HG03378 (cell line): ENCODE measurements at regions not wholly inside any gene's neighbourhood (a gene's known extent, or its start where the extent isn't known, plus 50 kb on each side); places are given as distances from the start of the nearest gene placed in this dataset.
"Not testable (repeated sequence)": the region's sequence is repeated elsewhere in the genome, so short reads cannot be mapped to it uniquely, and the experiment has no call there.

Experiments
- ATAC-seq: cut with Tn5 transposase; IDR thresholded peaks from one replicate; pipeline ENCODE4 v1.9.1; 2021; ENCODE audit warnings: mild to moderate bottlenecking, moderate library complexity; ENCODE audit not compliant: unreplicated experiment

DNA sequence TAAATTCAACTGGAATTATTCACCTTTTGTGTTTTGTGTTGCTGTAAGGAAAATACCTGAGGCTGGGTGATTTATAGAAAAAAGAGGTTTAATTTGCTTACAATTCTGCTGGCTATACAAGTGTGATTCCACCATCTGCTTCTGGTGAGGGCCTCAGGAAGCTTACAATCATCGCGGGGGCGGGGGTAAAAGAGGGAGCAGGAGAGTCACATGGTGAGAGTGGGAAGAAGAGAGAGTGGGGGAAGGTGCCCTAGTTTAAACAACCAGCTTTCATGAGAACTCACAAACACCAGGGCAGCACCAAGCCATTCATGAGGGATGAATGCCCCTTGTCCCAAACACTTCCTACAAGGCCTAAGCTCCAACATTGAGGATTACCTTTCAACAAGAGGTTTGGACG, 760.7 kb upstream of the PCDH9 start:
- ATAC-seq, result no peak

DNA sequence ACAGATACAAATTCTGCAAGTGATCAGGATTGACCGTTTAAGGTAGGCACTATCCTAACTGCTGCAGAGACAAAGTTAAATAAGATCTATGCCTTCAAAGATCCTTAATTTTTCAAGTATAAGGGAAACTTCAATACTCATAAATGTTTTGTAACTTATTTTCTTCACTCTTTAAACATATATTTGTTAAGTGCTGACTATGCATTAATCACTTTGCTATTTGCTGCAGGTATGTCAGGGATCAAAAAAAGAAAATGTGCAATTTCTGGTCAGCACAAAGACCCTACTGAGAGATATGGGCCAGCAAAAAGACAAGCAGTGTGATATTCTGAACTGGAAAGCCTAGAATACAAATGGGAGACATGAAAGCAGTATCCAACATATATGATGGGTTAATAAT, 756.1 kb upstream of the PCDH9 start:
- no peak for ATAC-seq

DNA sequence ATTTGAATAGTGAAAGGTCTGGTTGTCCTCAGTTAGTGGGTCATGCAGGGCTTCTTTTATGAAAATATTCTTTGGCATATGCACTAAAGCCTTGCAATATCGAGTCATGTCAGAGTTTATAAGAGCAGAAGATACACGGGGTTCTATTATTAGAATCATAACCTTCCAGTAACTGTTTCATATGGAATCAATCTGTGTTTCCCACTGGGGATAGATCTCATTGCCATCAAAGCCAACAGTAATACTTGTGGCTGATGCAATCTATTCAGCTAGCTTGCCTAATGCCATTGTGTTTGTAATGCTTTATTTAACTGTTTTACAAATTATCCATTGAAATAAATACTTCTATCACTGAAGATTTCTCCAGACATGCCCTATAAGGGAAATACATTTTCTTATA, 746.9 kb upstream of the PCDH9 start:
- no peak for ATAC-seq

DNA sequence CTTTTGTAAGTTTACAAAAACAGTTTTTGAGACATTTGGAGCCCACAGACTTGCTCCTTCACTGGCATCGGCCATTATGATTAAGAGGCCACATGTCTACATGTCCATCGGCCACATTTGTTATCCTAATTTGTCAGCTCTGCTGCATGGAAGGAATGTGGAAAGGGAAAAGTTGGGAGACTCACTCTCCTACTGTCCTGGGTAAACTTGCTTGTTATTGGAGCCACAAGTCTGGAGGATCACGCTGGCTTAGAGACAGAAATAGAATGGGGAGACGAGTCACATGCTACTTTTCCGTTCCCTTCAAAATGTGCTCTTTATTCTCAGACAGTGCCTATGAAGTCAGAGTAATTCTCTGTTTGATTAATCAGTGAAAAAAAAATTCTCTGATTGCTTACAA, 741.2 kb upstream of the PCDH9 start:
- ATAC-seq, result no peak

DNA sequence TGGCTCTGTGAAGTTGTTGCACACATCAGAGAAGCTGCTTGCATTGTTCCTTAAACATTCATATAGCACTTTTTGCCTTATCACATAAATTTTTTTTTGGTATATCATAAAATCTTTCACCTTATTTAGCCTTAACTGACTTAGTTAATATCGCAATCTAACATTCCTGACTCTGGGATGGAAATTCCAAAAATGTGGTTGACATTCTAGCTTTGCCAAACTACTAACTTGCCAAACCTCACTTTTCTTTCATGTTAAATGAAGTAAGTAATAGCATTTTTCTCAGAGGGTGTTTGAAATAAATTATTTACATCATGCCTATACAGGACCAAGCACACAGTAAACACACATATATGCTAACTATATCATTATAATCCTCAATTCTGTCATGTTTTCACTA, 736.9 kb upstream of the PCDH9 start:
- ATAC-seq, result no peak

DNA sequence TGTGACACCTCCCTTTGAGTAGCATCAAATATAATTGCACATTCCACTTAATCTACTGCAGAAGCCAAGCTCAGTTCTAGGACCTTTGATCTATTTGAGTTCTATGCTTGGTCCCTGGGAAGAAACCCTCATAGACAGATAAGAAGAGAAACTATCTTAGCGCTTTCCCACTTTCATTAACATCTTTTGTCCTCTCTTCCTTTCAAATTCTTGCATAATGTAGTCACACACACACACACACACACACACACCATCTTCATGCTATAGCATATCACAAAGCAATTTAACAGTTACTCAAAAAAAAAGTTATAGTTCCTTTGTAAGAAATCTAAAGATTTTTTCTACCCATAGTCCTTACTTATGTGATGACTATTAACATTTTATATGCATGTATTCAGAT, 735.9 kb upstream of the PCDH9 start:
- no peak for ATAC-seq

DNA sequence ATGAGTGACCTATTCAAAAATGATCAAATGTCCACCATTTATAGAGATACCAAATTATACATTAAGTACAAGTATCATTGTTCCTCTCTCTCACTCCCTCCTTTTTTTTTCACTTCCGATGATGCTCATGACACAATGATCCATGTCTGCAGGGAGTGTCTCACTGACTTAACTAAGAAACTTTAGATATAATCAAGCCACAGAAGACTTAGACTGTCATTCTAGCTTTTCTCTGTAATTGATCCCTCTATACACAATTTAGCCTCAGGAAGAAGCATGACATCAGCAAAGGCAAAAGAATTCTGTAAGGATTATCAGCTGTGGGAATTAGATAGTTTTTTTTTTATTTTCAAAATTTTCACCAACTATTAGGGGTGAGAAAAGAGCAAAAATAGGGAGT, 734.9 kb upstream of the PCDH9 start:
- no peak for ATAC-seq

DNA sequence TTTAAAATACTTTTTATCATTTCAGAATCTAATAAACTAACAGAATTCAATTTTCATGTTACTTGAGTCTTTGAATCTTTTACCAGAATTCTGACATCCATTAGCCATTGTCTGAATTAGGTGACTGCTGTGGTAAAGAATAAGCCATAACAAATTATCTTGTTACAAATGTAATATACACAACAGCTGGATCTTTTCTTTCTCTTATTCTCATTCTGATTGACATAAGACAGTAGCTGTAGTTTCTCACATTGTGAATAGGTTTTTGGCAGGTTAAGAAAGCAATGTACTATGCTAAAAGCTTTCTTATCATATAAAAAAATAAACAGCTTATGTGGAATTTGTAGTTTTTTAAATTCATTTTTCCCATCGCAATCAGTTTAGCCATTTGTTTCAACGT, 734.0 kb upstream of the PCDH9 start:
- ATAC-seq, result no peak

DNA sequence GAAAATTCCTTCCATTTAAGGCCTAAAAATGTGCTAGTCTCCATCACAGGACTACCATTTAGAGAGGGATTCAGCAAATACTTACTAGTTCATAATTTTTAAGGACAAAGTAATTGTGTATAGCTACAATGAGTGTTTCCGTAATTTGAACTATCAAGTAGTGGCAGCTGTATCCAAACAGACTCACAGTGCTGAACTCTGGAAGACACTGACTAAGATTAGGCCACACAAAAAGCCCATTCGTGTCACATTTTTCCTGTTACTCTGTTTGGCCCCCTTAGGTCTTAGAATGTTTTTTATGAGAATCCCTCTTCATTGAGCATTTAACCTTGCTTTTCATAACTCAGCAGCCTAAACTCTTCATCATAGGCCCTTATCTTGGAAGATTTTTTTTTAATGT, 731.2 kb upstream of the PCDH9 start:
- ATAC-seq, result no peak

DNA sequence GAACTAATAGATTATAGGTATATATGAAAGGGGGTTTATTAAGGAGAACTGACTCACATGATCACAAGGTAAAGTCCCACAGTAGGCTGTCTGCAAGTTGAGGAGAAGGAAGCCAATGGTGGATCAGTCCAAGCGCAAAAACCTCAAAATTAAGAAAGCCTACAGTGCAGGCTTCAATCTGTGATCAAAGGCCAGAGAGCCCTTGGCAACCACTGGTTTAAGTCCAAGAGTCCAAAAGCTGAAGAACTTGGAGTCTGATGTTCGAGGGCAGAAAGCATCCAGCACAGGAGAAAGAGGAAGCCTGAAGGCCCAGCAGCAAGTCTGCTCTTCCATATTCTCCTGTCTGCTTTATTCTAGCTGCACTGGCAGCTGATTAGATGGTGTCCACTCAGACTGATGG, 721.3 kb upstream of the PCDH9 start:
- no peak for ATAC-seq

DNA sequence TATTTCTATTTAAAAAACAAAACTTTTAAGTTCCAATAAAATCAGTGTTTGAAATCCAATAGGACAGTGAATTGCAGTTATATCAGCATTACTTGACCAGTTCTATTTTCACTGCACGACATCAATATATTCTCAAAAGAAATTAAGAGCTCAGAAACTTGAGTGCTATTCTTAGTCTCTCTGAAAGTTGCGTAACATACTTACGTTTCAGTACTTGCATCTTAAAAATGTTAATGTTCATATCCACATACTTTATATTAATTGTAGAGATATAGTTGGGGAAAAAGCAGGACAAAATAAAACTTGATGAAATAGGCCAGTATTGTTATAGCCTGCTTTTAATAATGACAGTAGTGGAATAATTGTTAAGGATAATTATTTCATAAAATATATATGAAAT, 720.5 kb upstream of the PCDH9 start:
- no peak for ATAC-seq

DNA sequence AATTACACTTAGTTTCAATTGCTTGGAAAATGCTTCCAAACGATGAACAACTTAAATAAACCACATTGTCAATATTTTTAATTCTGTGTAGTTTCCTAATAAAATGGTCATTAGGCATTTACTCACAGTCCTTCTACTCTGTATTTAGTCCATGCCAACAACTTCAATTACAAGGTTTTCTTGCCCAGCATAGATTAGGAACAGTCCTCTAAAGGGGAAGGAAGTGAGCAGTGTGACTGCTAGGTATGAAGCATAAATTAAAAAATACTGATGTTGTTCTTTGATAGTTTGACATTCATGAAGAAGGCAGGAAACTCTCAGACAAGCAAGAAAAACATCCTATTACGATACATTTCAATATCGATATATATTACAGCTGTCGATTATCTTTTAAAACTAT, 716.0 kb upstream of the PCDH9 start:
- no peak for ATAC-seq

DNA sequence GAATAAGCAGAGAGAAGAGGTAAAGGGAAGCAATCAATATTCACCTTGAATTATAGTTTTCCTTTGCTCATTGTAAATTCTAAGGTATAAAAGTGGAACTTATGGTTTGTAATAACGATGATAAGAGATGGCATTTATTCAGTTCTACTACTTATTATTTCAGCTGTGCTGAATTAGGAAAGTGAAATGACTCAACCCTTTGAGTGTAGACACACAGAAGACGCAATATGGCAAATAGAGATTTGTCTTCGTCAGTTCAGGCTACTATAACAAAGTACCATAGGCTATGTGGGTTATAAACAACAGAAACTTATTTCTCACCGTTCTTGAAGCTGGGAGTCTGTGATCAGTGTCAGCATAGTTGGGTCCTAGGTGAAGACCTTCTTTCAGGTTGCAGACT, 713.0 kb upstream of the PCDH9 start:
- ATAC-seq, result no peak

DNA sequence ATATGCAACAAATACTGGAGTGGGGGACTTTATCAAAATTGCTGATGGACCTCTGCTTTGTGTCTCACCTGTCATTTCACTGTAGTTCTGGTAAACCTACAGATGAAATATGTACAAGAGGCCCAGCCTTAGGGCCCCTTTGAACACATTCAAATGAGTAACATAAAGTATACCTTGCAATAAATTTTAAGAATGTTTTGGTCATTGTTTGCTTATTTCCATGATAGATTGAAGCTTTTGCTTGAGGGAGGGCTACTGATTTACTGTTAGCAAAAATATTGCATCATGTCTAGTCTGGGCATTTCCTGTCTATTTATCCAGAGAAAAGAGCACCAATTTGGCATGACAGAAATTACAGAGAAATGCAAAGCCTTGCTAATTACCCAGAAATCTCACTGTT, 705.5 kb upstream of the PCDH9 start:
- ATAC-seq, result no peak

DNA sequence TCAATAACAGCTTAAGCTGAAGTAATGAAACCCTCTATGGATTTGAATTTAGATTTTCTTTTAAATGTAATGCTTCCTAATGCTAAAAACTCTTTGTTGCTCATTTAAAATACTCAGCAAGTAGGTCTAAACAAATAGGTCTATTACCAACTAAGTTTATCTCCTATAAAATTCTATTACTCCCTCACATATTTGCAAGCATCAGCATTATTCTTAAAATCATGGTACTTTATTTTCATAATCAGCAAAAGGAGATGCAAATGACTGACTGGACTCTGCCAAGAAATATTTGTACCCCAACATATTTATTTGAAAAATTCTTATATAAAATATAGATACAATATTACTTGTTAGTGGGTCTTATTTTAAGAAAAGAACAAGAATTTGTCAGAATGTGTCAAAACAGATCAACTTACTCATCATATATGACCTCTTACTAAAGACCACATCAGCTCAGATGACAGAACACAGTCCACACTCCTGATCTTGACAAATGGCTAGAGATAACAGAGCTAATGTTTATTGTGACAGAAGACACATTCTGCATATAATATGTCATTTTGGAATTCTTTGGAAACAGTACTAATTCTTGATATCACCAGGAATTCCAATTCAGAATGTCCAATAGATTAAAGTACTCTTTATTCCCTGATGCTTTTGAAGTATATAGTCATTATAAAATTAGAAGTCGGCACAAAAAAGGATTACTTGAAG, 704.6 kb upstream of the PCDH9 start:
- no peak for ATAC-seq

DNA sequence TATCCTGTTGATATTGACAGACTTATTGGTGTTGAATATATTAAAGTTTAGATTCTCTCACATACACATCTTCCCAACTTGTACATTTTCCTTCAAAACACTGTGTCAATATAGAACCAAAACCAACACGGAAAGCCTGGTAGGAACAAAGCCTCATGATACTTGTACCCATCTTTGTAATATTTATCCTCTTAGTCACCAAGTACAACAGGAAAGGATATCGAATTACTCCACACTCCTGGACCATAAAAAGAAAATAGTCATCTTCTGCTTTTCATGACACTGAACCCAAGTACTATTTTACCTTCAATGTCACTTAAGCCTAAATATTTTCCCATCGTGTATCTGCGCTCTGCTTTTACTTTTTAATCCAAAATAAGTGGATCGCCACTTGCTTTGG, 702.9 kb upstream of the PCDH9 start:
- ATAC-seq, result no peak

DNA sequence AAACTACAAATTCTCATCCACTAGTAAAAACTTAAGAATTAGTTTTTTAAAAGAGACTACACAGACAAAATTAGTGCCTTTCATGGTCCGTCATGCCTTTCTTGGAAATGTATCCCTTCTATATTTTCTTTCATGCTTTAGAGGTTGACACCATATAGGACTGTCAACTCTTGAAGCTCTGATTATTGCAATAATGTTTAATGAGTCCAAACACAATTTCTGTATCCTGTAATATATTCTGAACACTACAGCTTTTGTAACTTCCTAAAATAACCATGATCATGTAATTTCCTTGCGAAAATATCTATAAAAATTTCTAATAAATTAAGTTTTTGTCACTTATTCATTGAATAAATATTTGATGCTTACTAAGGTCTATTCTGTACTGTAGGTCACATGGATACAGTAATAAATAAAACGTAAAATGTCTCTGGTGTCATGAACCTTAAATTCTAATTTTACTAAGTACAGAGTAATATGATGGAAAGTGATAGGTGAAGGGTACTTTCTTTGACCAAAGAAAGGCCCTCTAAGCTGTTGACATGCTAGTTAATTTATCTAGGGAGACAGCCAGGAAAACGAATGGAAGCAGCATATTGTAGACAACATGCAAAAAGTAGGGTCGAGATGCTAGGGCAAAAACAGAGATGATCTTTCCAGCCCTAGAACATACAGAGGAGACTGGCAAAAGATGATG, 687.3 kb upstream of the PCDH9 start:
- no peak for ATAC-seq

DNA sequence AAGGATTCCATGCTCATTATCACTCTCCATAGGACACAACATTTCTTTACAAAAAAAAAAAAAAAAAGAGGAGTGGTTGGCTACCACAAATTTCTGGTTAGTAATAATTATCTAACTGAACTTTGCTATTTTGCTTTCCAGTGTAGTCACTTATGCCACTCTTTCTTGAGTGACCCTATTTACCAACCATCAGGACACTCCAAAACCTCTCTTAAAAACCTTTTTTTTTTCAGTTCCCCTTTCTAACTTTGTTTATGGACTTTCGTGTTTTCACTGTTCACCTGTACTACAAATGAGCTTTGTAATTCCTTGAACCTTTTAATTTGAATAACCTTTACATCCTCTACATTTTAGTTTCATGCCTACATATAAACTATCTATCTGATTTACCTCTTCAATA, 686.5 kb upstream of the PCDH9 start:
- no peak for ATAC-seq

DNA sequence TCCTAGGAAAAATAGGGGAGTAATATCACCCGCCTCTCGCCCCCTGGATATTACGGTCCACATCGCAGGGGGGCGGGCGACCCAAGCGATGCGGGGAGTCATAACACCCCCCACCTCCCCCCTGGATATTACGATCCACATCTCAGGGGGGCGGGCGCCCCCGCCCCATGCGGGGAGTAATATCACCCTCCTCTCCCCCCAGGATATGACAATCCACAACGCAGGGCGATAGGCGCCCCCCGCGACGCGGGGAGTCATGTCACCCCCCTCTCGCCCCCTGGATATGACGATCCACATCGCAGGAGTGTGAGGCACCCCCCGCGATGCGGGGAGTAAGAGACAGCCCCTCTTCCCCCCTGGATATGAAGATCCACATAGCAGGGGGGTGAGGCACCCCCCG, 684.4 kb upstream of the PCDH9 start:
- no peak for ATAC-seq

DNA sequence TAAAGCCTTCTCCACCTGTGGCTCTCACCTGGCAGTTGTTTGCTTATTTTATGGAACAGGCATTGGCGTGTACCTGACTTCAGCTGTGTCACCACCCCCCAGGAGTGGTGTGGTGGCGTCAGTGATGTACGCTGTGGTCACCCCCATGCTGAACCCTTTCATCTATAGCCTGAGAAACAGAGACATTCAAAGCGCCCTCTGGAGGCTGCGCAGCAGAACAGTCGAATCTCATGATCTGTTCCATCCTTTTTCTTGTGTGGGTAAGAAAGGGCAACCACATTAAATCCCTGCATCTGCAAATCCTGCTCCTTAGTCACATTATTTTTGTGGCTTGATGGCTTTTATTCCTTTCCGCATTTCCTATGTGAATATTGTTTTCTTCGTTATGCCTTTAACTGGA, 672.8 kb upstream of the PCDH9 start:
- not testable (repeated sequence) for ATAC-seq

DNA sequence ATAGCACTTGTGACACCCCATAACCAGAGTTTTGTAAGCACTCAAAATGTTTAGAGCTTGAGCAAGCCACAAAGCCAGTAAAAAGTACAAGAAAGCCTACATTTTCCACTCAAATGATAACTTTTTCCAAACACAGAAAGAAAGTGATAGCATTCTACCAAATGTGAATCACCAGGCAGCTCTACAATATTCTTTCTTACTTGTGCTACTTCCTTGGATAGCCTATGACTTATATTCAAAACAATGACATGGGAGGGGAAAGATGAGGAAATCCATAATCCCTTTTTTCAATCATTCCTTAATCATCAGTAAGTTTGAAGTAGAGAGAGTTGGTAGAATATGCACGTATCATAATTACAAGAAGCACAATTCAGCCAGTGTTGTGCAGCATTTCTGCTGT, 650.8 kb upstream of the PCDH9 start:
- ATAC-seq, result no peak

DNA sequence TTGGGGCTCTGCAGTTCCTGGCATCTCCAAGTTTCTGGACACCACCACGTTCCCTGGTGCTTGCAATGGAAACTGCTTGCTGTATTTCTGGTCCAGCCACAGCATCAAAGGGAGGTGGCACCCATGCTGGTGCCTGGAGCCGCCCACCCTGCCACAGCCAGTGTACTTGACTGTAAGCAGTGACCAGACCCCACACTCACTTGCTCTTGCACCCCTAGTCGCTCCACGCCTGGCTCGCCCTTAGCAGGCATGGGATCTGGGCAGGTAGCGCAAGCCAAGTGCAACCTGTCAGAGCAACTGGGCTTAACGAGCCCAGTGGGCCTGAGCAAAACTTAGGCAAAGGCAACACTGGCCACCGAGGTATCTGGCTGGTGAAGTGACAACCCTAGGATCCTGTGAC, 648.2 kb upstream of the PCDH9 start:
- no peak for ATAC-seq

DNA sequence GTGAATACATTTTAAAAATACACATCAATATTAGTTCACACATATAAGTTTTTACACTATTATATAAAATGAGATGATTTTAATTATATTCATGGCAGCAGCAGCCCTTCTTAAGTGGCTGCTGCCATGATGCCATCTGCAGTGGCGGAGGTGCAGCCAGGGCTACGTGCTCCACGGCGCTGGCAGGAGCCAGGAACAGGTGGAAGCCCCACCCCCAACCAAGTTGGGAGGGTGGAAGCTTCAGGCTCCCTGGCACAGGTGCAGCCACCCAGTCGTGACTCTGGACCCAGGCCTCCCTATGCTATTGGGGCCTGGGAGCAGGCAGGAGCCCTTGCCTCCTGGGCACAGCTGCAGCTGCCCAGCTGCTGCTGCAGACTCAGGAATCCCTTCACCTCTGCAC, 646.9 kb upstream of the PCDH9 start:
- no peak for ATAC-seq
